NOMO-1 (cell line): ENCODE measurements at regions not wholly inside any gene's neighbourhood (a gene's known extent, or its start where the extent isn't known, plus 50 kb on each side); places are given as distances from the start of the nearest gene placed in this dataset.
"Not testable (repeated sequence)": the region's sequence is repeated elsewhere in the genome, so short reads cannot be mapped to it uniquely, and the experiment has no call there.

Experiments used
- DNase-seq, 2 experiments: peaks; one replicate each; lab custom pipeline; 2025; ENCODE audit not compliant: unreplicated experiment in 2 of 2; lab: John Stamatoyannopoulos, UW

DNA sequence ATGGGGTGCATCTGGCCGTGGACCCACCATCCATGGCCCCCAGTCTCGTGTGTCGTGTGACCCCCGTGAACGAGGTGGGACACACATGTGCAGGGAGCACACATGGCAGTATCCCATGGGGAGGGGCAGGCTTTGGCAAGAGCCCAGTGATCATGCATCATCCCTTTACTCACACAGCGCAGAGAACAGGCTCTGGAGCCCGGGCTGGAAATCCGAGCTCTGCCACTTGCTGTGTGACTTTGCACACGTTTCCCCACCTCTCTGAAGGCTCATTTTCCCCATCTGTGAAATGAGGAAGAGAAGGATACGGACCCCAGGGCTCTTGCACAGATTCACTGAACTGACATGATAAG, 119.9 kb downstream of the PHETA1 start:
- DNase-seq: no peak

DNA sequence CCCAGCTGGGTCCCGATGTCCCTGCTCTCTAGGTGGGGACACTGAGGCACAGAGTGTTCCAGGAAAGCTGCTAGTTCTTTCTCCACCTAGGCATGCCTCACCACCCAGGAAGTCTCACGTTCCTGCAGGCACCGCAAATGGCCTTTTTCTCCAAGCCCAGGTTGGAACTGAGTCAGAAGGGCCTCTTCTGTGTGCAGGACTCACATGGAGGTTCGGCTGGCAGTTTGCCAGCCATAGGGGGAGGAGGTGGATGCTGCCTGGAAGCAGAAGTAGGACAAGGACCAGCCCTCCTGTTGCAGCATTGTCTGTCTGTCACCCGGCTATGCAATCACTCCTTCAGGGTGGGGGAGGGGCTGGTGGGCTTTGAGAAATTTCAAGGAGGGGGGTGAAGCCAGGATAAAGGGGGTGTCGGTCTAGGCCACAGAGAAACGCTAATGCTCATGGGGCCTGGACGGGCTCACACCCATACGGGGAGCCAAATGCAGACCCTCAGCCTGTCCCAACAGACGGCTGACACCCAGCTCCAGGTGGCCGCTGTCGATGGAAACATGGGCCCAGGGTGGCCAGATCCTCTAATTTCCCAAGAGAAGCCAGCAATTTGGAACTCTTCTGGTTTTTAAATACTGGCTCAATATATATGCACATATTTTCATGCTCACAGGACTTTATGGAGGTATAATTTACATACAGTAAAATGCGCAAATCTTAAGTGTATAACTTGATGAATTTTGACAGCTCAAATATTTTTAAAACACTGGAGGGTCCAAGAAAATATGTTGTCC, 120.5 kb downstream of the PHETA1 start:
- DNase-seq: peak; percentile 72 to 80

DNA sequence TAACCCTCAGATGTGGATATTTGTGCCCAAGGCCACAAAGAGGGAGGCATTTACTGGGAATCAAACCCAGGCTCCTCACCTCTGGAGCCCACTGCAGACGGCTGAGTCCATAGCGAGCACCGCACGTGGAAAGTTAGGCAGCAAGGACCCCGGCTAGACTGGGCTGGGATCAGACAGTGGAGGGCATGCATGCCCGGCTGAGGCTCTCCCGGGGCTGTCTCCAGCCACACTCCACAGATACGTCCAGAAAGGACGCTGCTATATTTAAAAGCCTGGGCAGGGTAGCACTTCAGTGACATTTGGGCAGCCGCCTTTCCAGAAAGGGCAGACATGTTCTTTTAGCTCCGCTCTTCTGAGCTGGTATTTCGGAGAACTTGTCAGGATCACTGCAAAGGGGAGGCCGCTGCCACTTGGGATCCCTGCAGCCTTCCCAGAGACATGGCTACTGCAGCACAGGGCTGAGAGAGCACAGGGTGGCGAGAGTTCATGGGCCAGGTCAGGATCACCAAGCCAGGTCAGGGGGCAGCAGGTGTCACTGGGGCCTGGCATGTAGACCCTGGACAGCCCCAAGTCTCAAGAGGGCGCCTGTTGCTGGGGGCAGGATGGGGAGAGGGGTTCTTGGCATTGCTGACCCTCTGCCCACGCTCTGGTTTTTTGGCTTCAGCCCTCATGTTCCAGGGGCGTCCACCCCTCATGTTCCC, 121.7 kb downstream of the PHETA1 start:
- no peak for DNase-seq

DNA sequence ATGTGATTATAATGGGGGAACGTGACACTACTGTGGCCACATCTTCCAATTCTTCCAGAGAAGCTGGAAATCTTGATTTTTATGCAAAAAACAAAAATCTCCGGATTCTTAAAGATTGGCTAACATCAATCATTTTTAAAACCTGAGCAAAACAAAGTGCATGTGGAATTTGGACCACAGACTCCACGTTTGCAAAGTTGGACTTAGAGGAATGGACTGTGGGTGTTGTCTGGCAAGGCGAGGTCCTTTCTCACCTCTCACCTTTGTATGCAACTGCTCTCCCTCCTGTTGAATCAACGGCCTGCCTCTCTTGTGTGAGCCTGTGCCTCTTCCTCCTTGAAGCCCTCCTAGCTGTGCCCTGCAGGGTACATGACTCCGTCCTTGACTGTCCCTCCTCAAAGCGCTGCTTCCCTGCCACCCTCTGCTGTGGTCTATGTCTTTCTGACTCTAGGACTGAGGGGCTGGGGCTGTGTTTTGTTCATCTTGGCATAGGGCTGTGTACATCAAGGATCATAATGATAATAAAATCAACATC, 122.4 kb downstream of the PHETA1 start:
- DNase-seq: no peak

DNA sequence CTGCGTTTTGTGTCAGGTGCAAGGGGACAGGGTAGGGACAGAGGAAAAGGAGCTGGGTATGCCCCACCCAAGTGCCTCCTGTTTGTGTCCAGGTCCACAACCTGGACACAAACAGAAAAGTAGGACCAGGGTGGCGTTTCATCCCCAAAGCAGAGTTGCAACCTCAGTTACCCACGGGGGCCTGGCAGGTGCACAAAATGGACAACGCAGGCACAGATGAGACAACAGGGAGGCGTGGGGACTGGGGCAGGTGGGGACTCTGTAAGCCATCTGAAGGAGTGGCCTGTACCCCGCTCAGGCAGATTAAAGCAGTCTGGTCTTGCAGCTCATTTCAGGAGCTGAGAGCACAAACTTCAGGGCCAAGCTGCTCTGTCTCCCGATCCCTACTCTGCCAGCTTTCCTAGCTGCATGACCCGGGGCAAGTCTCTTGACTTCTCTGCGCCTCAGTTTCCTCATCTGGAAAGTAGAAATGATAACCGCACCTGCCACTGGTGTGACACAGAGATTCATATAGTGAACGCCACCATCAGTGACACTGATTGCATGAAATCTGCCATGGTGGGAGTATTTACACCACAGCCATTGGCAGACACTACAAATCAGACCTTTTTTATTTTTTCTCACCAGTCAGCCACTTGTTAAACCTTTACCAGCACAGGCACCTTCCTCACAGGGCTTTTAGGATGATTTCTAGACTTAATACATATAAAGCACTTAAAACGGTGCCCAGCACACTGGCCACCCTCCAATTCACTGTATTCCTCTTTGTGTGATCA, 123.0 kb downstream of the PHETA1 start:
- no peak for DNase-seq

DNA sequence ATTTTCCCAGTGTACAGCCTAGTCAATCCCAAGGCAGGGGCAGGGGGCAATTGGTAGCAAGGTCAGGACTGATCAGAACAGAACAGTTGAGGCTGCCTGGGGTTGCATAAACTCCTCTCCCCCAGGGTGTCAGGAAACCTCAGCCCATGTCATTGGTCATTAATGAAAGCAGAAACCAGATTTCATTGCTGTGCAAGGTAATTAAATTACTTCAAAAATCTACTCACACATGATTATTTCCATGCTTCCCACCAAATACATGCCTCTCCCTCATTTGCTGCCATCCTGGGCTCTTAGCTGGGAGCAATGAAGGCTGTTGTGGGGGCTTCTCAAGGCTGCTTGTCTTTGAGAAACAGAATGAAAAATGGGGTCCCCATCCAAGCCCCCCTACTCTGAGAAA, 124.2 kb downstream of the PHETA1 start:
- DNase-seq: no peak

DNA sequence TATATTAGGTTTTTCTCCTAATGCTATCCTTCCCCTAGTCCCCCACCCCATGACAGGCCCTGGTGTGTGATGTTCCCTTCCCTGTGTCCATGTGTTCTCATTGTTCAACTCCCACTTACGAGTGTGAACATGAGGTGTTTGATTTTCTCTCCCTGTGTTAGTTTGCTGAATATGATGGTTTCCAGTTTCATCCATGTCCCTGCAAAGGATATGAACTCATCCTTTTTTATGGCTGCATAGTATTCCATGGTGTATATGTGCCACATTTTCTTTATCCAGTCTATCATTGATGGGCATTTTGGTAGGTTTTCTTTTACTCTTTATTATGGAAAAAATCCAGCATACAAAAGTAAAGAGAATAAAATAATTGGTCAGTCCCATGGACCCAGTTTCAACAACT, 126.1 kb downstream of the PHETA1 start:
- not testable (repeated sequence) for DNase-seq

DNA sequence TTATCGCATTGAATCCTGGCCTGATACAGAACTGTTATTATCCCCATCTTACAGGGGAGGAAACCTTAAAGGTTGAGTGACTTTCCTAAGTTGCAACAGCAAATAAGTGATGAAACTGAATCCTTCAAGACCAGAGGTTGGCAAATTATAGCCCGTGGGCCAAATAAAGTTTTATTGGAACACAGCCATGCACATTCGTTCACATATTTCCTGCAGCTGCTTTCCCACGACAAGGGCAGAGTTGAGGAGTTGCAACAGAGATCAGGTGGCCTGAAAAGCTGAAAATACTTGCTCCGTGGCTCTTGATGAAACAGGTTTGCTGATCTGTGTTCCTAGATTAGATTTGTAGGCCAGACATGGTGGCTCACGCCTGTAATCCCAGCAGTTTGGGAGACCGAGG, 126.7 kb downstream of the PHETA1 start:
- DNase-seq: no peak

DNA sequence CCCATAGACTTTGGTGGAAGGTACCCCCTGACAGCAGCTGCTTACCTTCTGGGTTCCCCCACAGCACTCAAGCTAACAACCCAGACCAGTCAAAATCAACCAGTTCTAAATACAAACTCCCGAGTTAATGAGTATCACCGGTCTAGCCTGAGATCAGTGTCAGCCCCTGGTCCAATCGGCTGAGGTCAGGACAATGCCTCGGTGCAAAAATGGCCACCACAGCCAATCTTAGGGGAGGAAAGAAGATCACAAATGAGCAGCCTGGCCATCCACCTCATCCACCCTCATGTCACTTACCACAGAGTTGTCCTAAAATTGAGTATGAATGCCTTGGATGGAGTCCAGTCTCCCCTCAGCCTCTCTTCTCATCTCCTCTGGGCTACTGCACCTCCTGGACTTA, 128.5 kb downstream of the PHETA1 start:
- no peak for DNase-seq

DNA sequence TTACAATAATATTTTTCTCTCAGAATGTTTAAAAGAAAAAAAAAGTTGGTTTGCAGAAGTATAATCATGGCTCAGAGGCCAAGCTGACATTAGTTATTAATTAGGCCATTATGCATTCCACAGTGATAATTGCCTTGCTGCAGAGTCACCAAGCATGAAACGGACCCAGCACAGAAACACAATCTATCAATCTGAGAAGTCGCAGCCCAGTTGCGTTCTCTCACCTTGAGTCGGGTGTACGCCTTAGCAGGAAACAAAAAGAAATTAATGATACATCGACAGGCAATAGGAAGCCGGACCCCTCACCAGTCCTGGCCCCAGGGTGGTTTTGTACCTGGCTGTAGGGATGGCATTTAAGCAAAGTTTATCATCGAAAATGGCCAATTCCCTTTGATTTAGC, 129.7 kb downstream of the PHETA1 start:
- no peak for DNase-seq

DNA sequence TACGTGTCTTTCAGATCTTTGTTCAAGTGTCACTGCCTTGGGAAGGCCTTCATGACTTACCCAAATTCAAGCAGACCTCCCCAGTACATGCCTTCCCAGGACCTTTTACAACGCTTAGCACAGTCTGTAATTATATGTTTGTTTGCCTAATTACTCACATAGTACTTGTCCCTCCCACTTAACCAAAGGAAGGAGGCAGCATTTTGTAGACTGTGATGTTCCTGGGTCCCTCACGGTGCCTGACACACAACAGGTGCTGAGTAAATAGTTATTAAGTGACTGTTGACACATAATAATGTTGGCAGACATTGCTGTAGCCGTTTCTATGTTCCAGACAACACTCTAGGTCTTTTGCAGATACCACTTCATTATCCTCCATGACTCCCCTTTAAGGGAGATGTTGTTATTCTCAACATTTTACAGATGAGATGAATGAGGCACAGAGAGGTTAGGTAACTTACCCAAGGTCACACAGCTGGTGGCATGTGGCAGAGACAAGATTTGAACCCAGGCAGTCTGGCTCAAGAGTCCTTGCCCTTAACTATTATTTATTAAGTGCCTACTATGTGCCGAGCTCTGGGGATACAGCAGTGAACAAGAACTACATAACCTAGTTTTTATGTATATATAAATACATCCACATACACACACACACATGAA, 130.7 kb downstream of the PHETA1 start:
- no peak for DNase-seq

DNA sequence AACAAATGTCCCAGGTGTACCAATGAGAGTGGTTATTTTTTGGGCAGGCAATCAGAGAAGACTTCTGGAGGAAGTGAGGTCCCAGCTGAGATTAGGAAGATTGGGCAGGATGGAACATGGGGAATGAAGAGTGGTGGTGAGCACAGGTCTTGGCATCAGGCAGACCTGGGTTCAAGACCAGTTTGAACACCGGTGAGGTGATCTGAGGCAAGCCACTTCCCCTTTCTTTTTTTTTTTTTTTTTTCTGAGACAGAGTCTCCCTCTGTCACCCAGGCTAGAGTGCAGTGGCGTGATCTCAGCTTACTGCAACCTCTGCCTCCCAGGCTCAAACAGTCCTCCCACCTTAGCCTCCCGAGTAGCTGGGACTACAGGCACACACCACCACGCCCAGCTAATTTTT, 134.4 kb downstream of the PHETA1 start:
- DNase-seq: peak in 1 of 2 experiments; percentile 5

DNA sequence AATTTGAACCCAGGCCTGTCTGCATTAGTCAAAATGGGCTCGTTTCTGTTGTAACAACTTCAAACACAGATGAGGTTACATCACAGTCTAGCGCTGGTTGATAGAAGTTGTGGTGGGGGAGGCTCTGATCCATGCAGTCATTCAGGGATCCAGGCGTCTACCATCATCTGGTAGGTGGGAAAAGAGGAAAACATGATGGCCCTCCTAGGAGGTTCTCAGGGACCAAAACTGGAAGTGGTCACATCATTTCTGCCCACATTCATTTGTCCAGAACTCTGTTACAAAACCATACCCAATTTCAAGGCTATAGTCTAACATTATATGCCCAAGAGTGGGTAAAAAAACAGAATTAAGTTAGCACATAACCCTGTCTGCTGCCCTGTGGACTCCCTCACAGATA, 135.1 kb downstream of the PHETA1 start:
- no peak for DNase-seq

DNA sequence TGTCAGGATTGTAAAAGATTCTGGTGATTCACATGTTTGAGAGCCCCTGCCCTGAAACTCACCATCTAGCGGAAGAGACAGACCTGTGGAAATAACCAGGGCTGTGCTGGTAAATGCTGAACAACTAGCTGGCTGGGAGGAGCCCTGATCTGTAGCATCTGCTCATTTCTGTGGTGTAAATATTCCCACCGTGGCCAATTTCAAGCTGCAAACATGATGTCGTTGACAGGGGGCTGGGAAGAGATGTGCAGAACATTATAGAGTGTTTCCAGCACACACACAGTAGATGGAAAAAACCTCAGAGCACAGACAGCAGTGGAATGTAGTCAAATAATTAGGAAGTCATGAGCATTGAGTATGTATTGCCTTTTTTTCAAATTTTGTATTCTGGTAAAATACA, 138.2 kb downstream of the PHETA1 start:
- peak in 1 of 2 experiments; percentile 3 for DNase-seq

DNA sequence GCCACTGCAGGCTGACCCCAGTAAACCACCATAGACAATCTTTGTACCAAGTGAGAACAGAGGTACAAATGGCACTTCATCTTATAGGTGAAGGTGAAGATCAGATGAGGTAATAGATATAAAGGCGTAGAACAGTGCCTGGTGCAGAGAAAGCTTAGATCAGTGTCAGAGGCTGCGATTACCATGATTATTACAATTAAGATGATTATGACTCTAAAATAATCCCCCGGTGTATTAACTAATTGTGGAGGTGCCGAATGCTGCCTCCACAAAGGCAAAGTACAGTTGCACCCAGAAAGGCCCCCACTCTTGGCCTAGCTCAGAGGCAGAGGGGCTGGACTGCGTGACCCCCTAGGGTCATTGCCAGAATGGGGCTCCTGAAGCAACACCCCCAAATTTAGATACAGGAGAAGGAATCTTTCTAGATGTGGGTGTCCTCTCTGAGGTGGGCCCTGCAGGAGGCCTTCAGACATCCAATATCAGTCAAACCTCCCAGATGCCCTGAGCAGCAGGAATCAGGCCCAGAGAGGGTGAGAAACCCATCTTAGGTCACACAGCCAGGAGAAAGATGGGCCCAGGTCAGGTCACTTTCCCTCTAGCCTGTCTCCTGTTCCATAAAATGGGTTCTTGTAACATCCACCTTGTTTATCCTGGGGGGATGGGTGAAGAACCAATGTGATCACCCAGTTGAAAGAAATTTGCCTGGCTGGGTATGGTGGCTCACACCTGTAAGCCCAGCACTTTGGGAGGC, 139.8 kb downstream of the PHETA1 start:
- no peak for DNase-seq

DNA sequence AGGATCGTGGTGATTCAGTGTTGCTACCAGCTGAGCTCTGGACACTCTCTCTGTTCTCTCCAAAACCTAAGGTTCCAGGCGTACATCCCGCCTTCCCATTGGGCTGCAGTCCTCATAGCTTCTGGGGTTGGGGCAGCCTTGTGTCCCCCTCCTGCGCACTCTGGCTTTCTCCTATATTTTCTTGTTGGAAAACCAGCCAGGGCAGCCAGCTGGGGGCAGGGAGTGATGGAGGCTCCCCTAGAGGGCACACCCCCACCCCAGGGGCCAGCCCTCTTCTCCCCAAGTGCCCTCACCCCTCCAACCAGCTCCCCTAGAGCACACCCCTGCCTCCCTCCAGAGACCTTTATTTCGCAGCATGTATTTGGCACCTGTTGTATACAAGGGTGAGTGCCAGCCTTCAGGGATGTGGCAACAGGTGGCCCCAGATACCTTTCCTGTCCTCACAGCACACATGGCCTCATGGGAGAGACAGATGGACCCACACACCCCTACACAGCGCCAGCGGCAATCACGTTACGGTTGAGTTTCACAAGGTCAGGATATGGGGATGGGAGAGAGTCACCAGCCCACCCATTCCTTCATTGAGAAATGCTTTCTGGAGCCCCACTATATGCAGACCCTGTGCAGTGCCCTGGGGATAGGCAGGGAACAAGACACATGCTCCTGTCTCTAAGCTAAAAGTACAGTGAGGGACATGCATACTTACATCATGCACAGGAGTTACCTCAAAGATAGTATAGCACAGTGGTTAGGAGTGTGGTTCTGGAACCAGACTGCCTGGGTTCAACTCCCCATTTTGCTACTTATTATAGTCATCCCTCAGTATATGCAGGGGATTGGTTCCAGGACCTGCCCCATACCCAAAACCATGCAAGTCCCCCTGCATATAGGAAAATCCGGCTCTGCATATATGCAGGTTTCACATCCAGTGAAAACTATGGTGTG, 141.1 kb downstream of the PHETA1 start:
- DNase-seq: no peak

DNA sequence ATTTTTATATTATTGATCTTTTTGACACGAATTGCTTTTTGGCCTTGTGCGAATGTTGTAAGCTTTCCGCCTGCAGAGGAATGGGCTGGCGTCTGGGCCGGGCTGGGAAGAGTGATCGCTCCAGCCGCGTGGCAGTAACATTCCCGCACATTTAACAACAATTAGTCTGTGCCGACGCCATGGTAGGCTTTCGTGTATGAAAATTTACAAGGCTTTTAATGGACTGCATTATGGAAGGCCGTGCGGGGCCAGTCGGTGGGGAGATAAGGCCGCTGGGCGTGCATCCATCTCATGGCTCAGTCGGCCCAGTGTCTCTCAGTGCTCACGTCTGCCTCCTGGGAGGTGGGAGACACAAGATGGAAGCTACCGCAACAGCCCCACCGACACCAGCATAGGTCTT, 142.2 kb downstream of the PHETA1 start:
- no peak for DNase-seq

DNA sequence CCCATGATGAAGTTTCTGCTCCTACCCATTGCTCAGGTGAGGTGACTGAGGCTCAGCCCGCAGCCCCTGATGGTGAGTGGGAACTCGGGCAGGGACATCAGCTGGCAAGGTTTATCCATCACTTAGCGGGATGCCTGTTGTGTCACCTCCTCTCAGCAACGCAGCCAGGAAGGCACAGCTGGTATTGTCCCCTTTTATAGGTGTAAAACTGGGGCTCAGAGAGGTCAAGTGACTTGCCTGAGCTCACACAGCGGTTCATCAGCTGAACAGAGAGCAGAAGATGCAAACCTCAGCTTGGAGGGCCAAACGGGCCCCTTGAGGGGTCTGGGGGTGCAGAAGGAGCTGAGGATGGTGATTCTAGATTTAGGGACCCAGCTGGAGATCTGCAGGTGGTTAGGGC, 143.6 kb downstream of the PHETA1 start:
- DNase-seq: no peak
